NCI-H1105 treated with DMSO at 0.1 percent for 48 hours (cell line): ENCODE measurements at regions not wholly inside any gene's neighbourhood (a gene's known extent, or its start where the extent isn't known, plus 50 kb on each side); places are given as distances from the start of the nearest gene placed in this dataset.

ENCODE experiments used
- DNase-seq: peaks from one replicate; lab custom pipeline; 2025; lab: John Stamatoyannopoulos, UW

- DNase-seq, result no peak
Observed at GRCh38 chr9:130755377-130756007, 61.9 kb downstream of the EXOSC2 start.

- DNase-seq, result no peak
Observed at GRCh38 chr9:130756037-130756436, 62.5 kb downstream of the EXOSC2 start.

GRCh38 chr9:130756455-130757152 lies 63.0 kb downstream of the EXOSC2 start:
- DNase-seq, result no peak

GRCh38 chr9:130759738-130760137 lies 66.2 kb downstream of the EXOSC2 start:
- DNase-seq, result no peak

GRCh38 chr9:130763331-130764171 lies 70.0 kb downstream of the EXOSC2 start:
- no peak for DNase-seq

GRCh38 chr9:130765137-130766020 lies 69.7 kb upstream of the ABL1 start:
- DNase-seq, result no peak

- DNase-seq, result no peak
Observed at GRCh38 chr9:130766021-130766926, 68.8 kb upstream of the ABL1 start.

- no peak for DNase-seq
Observed at GRCh38 chr9:130766927-130767307, 68.1 kb upstream of the ABL1 start.

GRCh38 chr9:130768265-130768664 lies 66.8 kb upstream of the ABL1 start:
- no peak for DNase-seq

- DNase-seq, result no peak
Observed at GRCh38 chr9:130768891-130769403, 66.1 kb upstream of the ABL1 start.

GRCh38 chr9:130770093-130770492 lies 65.0 kb upstream of the ABL1 start:
- DNase-seq, result no peak

- DNase-seq, result peak; percentile 58
Observed at GRCh38 chr9:130770679-130771442, 64.2 kb upstream of the ABL1 start.

GRCh38 chr9:130772185-130772584 lies 62.9 kb upstream of the ABL1 start:
- no peak for DNase-seq

- DNase-seq, result no peak
Observed at GRCh38 chr9:130774183-130774582, 60.9 kb upstream of the ABL1 start.

GRCh38 chr9:130775336-130775991 lies 59.6 kb upstream of the ABL1 start:
- no peak for DNase-seq

- no peak for DNase-seq
Observed at GRCh38 chr9:130779153-130779855, 55.8 kb upstream of the ABL1 start.

- DNase-seq, result no peak
Observed at GRCh38 chr9:130780415-130780814, 54.6 kb upstream of the ABL1 start.

- no peak for DNase-seq
Observed at GRCh38 chr9:130780865-130781504, 54.1 kb upstream of the ABL1 start.
